SJCRH30 (cell line): ENCODE measurements at regions not wholly inside any gene's neighbourhood (a gene's known extent, or its start where the extent isn't known, plus 50 kb on each side); places are given as distances from the start of the nearest gene placed in this dataset.

Experiments
- DNase-seq, 2 experiments: peaks; one replicate each; pipeline ENCODE4 v3.0.0-alpha.2; 2015 to 2020
- H3K27ac ChIP-seq: fragments of 250-450 bp; sonication (Bioruptor Pico); 2 replicates; pipeline ENCODE4 v1.5.1; 2020; ENCODE audit warnings: mild to moderate bottlenecking, moderate library complexity
- H3K27me3 ChIP-seq: fragments of 250-450 bp; sonication (Bioruptor Pico); 2 replicates; pipeline ENCODE4 v1.5.1; 2020; ENCODE audit warnings: mild to moderate bottlenecking, moderate library complexity
- H3K36me3 ChIP-seq: fragments of 250-450 bp; sonication (Bioruptor Pico); 2 replicates; pipeline ENCODE4 v1.5.1; 2020; ENCODE audit warnings: mild to moderate bottlenecking, moderate library complexity
- H3K4me1 ChIP-seq: fragments of 250-450 bp; sonication (Bioruptor Pico); 2 replicates; pipeline ENCODE4 v1.5.1; 2020; ENCODE audit warnings: mild to moderate bottlenecking, moderate library complexity
- H3K4me3 ChIP-seq: fragments of 250-450 bp; sonication (Bioruptor Pico); 2 replicates; pipeline ENCODE4 v1.5.1; 2020; ENCODE audit warnings: mild to moderate bottlenecking, moderate library complexity
- H3K9me3 ChIP-seq: fragments of 250-450 bp; sonication (Bioruptor Pico); replicated peaks from 2 replicates; pipeline ENCODE4 v1.5.1; 2020; ENCODE audit warnings: mild to moderate bottlenecking, moderate library complexity

GRCh38 chr11:80613655-80614054, 1172.8 kb upstream of the TENM4 start:
- Histone ChIP-seq H3K27ac (no peak overlapping the region), H3K4me3 (no peak overlapping the region), H3K27me3 (no peaks in the 10 kb centered on the region), H3K9me3 (no peaks in the 10 kb centered on the region), H3K4me1 (no peaks in the 10 kb centered on the region), H3K36me3 (no peaks in the 10 kb centered on the region)
- DNase-seq = no peak

GRCh38 chr11:80610516-80610915, 1169.7 kb upstream of the TENM4 start:
- no peaks in the 10 kb centered on the region for H3K27me3 ChIP-seq
- DNase-seq = no peak
- no peaks in the 10 kb centered on the region for H3K36me3 ChIP-seq
- H3K4me1 ChIP-seq = no peaks in the 10 kb centered on the region
- H3K9me3 ChIP-seq = no peaks in the 10 kb centered on the region
- H3K4me3 ChIP-seq = no peak overlapping the region
- no peak overlapping the region for H3K27ac ChIP-seq

- Histone ChIP-seq H3K36me3 (no peaks in the 10 kb centered on the region), H3K27me3 (no peaks in the 10 kb centered on the region), H3K4me1 (no peaks in the 10 kb centered on the region), H3K4me3 (no peak overlapping the region), H3K9me3 (no peaks in the 10 kb centered on the region), H3K27ac (no peak overlapping the region)
- DNase-seq = no peak
Observed at GRCh38 chr11:80603472-80603871, 1162.6 kb upstream of the TENM4 start.

DNA sequence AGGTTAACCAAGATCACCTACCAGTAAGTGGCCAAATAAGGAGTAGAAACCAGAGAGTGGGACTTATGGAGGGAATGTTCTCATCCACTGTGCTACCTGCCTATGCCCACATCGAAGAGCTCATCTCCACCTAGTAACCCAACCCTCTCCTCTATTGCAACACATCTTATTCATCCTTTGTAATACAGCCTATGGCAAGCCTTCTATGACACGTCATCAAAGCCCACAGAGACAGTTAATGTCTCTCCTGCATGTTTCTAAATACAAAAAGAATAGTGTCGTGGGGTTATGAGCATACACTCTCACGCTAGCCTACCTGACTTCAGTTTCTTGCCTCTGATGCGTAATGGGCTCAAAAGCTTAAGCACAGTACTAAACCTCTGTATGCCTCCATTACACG, 1158.1 kb upstream of the TENM4 start:
- DNase-seq = no peak

DNA sequence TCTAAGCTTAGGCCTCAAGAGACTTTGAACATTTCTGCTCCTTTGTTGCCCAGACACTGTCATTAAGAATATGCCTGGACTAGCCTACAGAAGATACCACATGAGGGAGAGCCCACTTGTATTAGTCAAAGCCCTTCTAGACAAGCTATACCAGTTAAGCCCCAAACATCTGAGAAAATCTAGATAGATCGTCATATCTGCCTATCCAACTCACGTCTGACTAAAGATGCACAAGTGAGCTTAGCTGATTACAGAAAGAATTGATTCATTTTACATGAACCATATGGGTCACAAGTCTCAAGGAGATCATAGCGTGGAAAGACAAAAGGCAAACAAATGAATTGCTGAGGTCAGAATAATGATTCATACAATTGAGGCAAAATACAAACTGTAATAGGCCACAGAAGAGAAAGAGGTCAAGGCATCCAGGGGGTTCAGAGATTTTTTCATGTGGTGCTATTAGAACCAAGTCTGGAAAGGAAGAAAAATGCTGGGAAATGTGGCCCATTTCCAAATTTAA, 1155.5 kb upstream of the TENM4 start:
- H3K27ac ChIP-seq = no peak overlapping the region
- H3K36me3 ChIP-seq = no peaks in the 10 kb centered on the region
- H3K4me3 ChIP-seq = no peak overlapping the region
- no peak for DNase-seq
- no peaks in the 10 kb centered on the region for H3K27me3 ChIP-seq
- H3K9me3 ChIP-seq = no peaks in the 10 kb centered on the region
- H3K4me1 ChIP-seq = no peaks in the 10 kb centered on the region

More for the DNA sequence above, 1158.1 kb upstream of the TENM4 start:
- no peak overlapping the region for H3K4me3 ChIP-seq
- no peaks in the 10 kb centered on the region for H3K27me3 ChIP-seq
- H3K9me3 ChIP-seq = no peaks in the 10 kb centered on the region
- no peaks in the 10 kb centered on the region for H3K4me1 ChIP-seq
- no peaks in the 10 kb centered on the region for H3K36me3 ChIP-seq
- no peak overlapping the region for H3K27ac ChIP-seq

- no peaks in the 10 kb centered on the region for H3K27me3 ChIP-seq
- H3K4me1 ChIP-seq = no peaks in the 10 kb centered on the region
- H3K27ac ChIP-seq = no peak overlapping the region
- H3K9me3 ChIP-seq = no peaks in the 10 kb centered on the region
- no peak overlapping the region for H3K4me3 ChIP-seq
- no peak for DNase-seq
- H3K36me3 ChIP-seq = no peaks in the 10 kb centered on the region
Observed at GRCh38 chr11:80595011-80595410, 1154.2 kb upstream of the TENM4 start.

GRCh38 chr11:80593648-80594374, 1153.0 kb upstream of the TENM4 start:
- no peak for DNase-seq
- Histone ChIP-seq H3K36me3 (no peaks in the 10 kb centered on the region), H3K4me1 (no peaks in the 10 kb centered on the region), H3K4me3 (no peak overlapping the region), H3K27me3 (no peaks in the 10 kb centered on the region), H3K9me3 (no peaks in the 10 kb centered on the region), H3K27ac (no peak overlapping the region)

DNA sequence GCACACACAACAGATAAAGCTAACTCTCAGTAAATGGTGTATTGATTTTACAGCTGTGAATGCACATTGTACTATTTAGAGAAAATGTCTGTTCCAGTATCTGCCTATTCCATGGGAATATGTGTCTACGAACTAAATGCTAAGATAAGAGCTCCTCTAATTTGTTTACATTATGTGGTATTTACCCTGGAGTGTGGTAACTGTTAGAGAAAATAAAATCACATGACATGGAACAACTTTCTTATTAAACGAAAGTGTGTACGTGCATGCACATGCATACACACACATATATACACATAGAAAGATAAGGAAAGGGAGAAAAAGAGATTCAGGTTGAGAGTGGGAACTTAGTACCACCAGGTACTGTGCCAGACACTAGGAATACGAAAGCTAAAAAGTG, 1151.7 kb upstream of the TENM4 start:
- DNase-seq = no peak
- no peaks in the 10 kb centered on the region for H3K27me3 ChIP-seq
- no peaks in the 10 kb centered on the region for H3K9me3 ChIP-seq
- H3K4me3 ChIP-seq = no peak overlapping the region
- H3K4me1 ChIP-seq = no peaks in the 10 kb centered on the region
- H3K36me3 ChIP-seq = no peaks in the 10 kb centered on the region
- H3K27ac ChIP-seq = no peak overlapping the region

DNA sequence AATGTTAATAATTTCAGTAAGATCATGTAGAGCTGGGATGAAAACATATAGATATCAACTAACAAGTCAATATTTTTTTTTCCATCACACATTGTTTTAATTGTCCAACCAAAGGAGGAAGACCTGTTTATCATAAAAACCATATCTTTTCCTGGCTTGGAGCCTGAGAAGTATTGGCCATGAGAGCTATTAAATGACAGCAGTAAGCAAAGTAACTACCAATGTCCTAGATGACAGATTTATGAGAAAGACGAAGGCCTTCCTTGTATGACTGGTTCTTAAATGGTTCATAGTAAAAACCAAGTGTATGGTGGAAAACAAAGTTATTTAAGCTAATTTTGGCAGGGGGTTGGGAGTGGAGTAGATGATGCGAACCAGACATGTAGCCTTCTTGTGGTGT, 1147.1 kb upstream of the TENM4 start:
- no peaks in the 10 kb centered on the region for H3K9me3 ChIP-seq

GRCh38 chr11:80586464-80586863, 1145.6 kb upstream of the TENM4 start:
- no peak overlapping the region for H3K27ac ChIP-seq
- no peaks in the 10 kb centered on the region for H3K36me3 ChIP-seq
- H3K27me3 ChIP-seq = no peaks in the 10 kb centered on the region
- no peak overlapping the region for H3K4me3 ChIP-seq
- no peak for DNase-seq
- H3K4me1 ChIP-seq = no peaks in the 10 kb centered on the region
- no peaks in the 10 kb centered on the region for H3K9me3 ChIP-seq

More for the DNA sequence above, 1147.1 kb upstream of the TENM4 start:
- no peak for DNase-seq
- H3K4me1 ChIP-seq = no peaks in the 10 kb centered on the region
- no peaks in the 10 kb centered on the region for H3K27me3 ChIP-seq
- no peak overlapping the region for H3K27ac ChIP-seq
- H3K36me3 ChIP-seq = no peaks in the 10 kb centered on the region
- no peak overlapping the region for H3K4me3 ChIP-seq

DNA sequence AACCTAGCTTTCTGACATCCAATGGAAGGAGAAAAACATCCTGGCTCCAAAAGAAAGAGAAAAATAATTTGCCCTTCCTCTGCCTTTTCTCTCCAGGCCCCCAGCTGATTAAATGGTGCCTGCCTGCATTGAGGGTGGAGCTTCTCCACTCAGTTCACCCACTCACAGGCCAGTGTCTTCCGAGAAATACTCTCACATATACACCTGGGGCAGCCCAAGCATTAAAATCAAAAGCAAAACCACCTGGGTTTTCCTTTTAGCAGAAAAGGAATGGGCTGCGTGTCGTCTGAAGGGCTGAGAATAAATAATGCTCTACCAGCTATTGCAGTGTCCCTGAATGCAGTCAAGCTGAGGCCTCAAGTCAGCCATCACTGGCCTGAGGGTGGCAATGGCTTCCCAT, 1143.8 kb upstream of the TENM4 start:
- H3K9me3 ChIP-seq = no peaks in the 10 kb centered on the region
- H3K27me3 ChIP-seq = no peaks in the 10 kb centered on the region
- no peak overlapping the region for H3K27ac ChIP-seq
- no peak overlapping the region for H3K4me3 ChIP-seq
- H3K4me1 ChIP-seq = no peaks in the 10 kb centered on the region
- DNase-seq = no peak
- H3K36me3 ChIP-seq = no peaks in the 10 kb centered on the region

DNA sequence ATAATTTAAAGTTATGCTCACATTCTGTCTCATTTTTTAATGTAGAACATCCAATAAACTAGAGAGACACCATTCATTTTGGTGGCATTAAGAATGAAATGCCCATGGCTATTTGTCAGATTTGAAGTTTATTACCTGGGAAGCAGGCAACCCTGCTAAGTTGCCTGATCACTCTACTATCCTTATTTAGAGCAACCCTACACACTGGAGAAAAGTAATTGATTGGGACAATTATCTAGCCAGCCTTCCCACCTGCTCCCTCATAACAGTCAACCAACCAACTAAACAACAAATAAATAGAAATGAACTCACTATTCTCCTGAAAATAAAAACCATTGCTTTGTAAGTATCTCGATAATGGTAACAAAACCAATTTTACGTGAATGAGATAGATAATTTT, 1129.0 kb upstream of the TENM4 start:
- H3K4me1 ChIP-seq = no peaks in the 10 kb centered on the region
- no peak overlapping the region for H3K27ac ChIP-seq
- no peaks in the 10 kb centered on the region for H3K36me3 ChIP-seq
- no peak overlapping the region for H3K4me3 ChIP-seq
- H3K27me3 ChIP-seq = no peaks in the 10 kb centered on the region
- no peaks in the 10 kb centered on the region for H3K9me3 ChIP-seq
- no peak for DNase-seq

- Histone ChIP-seq H3K27me3 (no peaks in the 10 kb centered on the region), H3K9me3 (no peaks in the 10 kb centered on the region), H3K4me1 (no peaks in the 10 kb centered on the region), H3K4me3 (no peak overlapping the region), H3K36me3 (no peaks in the 10 kb centered on the region), H3K27ac (no peak overlapping the region)
- DNase-seq = no peak
Observed at GRCh38 chr11:80565231-80565630, 1124.4 kb upstream of the TENM4 start.

DNA sequence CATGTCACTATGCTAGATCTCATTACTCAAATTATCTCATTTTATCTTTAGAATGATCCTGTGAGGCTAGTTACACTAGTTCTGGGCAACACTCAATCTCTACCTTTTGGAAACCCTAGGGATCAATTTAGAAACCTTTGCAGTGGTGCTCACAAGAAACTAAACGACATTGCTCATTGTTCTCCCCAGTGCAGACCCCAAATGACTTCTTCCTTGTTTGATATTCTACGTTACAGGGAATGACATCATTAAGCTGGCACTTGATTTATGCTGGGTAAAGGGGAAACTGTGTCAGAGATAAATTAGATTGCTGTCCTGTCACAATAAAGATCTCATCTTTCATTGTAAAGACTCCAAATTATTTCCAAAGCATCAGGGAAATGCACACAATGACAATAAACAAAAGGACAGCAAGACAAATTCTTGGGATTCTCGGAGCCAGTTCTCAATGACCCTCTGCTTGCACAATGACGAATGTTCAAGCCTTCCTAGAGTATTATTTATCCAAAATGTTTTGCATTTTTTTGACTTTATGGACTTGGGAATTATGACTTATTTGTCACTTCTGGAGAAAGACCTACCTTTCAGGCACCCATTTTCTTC, 1121.8 kb upstream of the TENM4 start:
- Histone ChIP-seq H3K36me3 (no peaks in the 10 kb centered on the region), H3K9me3 (no peaks in the 10 kb centered on the region), H3K4me3 (no peak overlapping the region), H3K27me3 (no peaks in the 10 kb centered on the region), H3K27ac (no peak overlapping the region), H3K4me1 (no peaks in the 10 kb centered on the region)
- DNase-seq = no peak

- no peak for DNase-seq
- Histone ChIP-seq H3K4me3 (no peak overlapping the region), H3K4me1 (no peaks in the 10 kb centered on the region), H3K9me3 (no peaks in the 10 kb centered on the region), H3K27ac (no peak overlapping the region), H3K27me3 (no peaks in the 10 kb centered on the region), H3K36me3 (no peaks in the 10 kb centered on the region)
Observed at GRCh38 chr11:80559942-80560341, 1119.1 kb upstream of the TENM4 start.

- no peaks in the 10 kb centered on the region for H3K27me3 ChIP-seq
- no peaks in the 10 kb centered on the region for H3K36me3 ChIP-seq
- no peak overlapping the region for H3K4me3 ChIP-seq
- H3K9me3 ChIP-seq = no peaks in the 10 kb centered on the region
- no peaks in the 10 kb centered on the region for H3K4me1 ChIP-seq
- no peak overlapping the region for H3K27ac ChIP-seq
- no peak for DNase-seq
Observed at GRCh38 chr11:80553565-80553964, 1112.7 kb upstream of the TENM4 start.
